HFF-Myc (cell line): ENCODE measurements at regions not wholly inside any gene's neighbourhood (a gene's known extent, or its start where the extent isn't known, plus 50 kb on each side); places are given as distances from the start of the nearest gene placed in this dataset.

Source experiments
- DNase-seq: peaks from one replicate; pipeline ENCODE4 v3.0.0-alpha.2; 2011; ENCODE audit warnings: low read depth; ENCODE audit errors: extremely low read depth
- H3K4me3 ChIP-seq: replicated peaks from 2 replicates; pipeline ENCODE4 v1.5.1; 2011; ENCODE audit warnings: low read depth, mild to moderate bottlenecking, control low read depth, low read length
- CTCF ChIP-seq: IDR thresholded peaks from 2 replicates; pipeline ENCODE4 v1.5.1; 2012; ENCODE audit warnings: mild to moderate bottlenecking, low read depth, low read length, control low read depth; ENCODE audit errors: missing control alignments

DNA sequence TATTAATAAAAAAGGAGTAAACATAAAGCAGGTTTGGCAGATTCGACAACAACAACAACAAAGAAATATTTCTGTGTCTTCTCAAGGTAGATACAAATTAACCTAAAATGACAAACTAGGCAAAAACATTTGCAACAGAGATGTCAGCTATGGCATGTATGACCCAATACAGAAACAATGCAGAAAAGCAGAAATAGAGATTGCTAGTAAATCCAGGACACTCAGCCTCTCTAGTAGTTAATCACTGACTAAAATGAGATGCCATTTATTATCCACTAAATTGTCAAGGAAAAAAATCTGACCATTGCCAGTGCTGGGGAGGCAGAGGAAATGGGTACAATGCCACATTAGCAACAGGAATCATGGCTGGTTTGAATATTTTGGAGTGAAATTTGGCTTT is 250.5 kb downstream of the TEX29 start:
- no peak for DNase-seq
- no peak overlapping the region for H3K4me3 ChIP-seq
- TF ChIP-seq CTCF: no peak

- no peak for DNase-seq
These were observed 252.7 kb downstream of the TEX29 start for GRCh38 chr13:111572956-111573761.

GRCh38 chr13:111573801-111574200 is 253.4 kb downstream of the TEX29 start:
- H3K4me3 ChIP-seq: no peak overlapping the region
- DNase-seq: no peak

More at GRCh38 chr13:111572956-111573761, 252.7 kb downstream of the TEX29 start:
- H3K4me3 ChIP-seq: no peak overlapping the region
- TF ChIP-seq CTCF: no peak

GRCh38 chr13:111575276-111575675 is 254.8 kb downstream of the TEX29 start:
- DNase-seq: no peak
- no peak for TF ChIP-seq CTCF
- no peak overlapping the region for H3K4me3 ChIP-seq

More at GRCh38 chr13:111573801-111574200, 253.4 kb downstream of the TEX29 start:
- TF ChIP-seq CTCF: no peak

DNA sequence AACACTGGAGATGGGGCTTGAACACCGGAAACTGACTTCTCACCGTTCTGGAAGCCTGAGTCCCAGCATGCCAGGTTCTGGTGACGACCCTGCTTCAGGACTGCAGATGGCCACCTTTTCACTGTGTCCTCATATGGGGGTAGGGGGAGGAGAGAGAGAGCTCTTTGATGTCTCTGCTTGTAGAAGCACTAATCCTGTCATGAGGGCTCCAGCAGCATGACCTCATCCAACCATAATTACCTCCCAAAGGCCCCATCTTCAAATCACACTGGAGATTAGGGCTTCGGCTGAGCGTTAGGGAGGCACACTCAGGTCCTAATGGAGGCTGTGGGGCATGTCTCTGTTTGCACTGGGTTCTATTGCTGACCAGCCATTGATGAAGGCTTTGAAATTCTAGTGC is 255.3 kb downstream of the TEX29 start:
- no peak for TF ChIP-seq CTCF
- no peak for DNase-seq
- no peak overlapping the region for H3K4me3 ChIP-seq

DNA sequence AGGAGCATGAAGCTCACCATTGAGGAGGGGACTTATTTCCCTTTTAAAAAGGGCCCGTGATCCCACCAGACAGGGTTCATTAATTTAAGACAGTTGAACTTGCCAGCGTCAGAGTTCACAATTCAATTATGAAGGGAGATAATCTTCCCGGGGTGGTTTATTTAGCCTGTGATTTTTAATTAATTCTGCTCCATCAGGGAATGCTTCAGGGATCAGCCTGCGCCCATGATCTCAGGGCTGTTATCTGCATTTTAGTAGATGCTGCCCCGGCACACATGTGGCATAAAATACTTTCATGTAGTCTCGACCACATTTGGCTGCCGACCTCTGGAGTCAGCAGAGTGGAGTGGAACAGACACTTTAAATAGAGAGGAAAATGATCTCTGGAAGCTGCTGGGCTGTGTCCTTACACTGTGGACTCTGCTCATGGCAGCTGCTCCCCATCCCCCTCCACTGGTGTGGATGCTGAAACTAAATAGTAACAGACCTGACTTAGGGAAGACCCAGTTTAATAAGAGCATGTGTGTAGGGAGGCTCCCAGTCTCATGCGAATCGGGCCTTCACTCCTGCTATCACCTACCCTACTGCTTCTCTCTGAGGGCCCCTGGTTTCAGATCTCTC is 256.9 kb downstream of the TEX29 start:
- H3K4me3 ChIP-seq: no peak overlapping the region
- TF ChIP-seq CTCF: no peak
- no peak for DNase-seq
